ENCODE measurements at regions not wholly inside any gene's neighbourhood (a gene's known extent, or its start where the extent isn't known, plus 50 kb on each side); places are given as distances from the start of the nearest gene placed in this dataset.

GRCh38 chr10:2208106-2208505 lies 470.8 kb upstream of the ADARB2 start:
- no peaks in the 10 kb centered on the region for H3K36me3 Mint-ChIP-seq (ENCODE audit: low read depth)
- no peaks in the 10 kb centered on the region for H3K4me1 Mint-ChIP-seq
- H3K27ac Mint-ChIP-seq = no peak overlapping the region
- TF ChIP-seq CTCF (IDR thresholded peaks at IDR 0.05; ENCODE audit: unreplicated experiment in 3 of 3) = no peak
- peaks cover 24% of the 10 kb centered on the region for H3K27me3 Mint-ChIP-seq (ENCODE audit: low read depth)
- no peaks in the 10 kb centered on the region for H3K9me3 Mint-ChIP-seq
- H3K4me3 Mint-ChIP-seq = no peak overlapping the region

GRCh38 chr10:2207246-2207922 lies 470.1 kb upstream of the ADARB2 start:
- Mint-ChIP-seq H3K4me1 (no peaks in the 10 kb centered on the region), H3K27me3 (ENCODE audit: low read depth) (peaks cover 21% of the 10 kb centered on the region), H3K9me3 (no peaks in the 10 kb centered on the region), H3K4me3 (no peak overlapping the region), H3K27ac (no peak overlapping the region), H3K36me3 (ENCODE audit: low read depth) (no peaks in the 10 kb centered on the region)
- TF ChIP-seq CTCF (IDR thresholded peaks at IDR 0.05; ENCODE audit: unreplicated experiment in 3 of 3) = no peak

GRCh38 chr10:2205406-2205805 lies 468.1 kb upstream of the ADARB2 start:
- no peak overlapping the region for H3K27ac Mint-ChIP-seq
- no peaks in the 10 kb centered on the region for H3K9me3 Mint-ChIP-seq
- no peak for TF ChIP-seq CTCF (IDR thresholded peaks at IDR 0.05; ENCODE audit: unreplicated experiment in 3 of 3)
- no peaks in the 10 kb centered on the region for H3K36me3 Mint-ChIP-seq (ENCODE audit: low read depth)
- H3K4me3 Mint-ChIP-seq = no peak overlapping the region
- H3K4me1 Mint-ChIP-seq = no peaks in the 10 kb centered on the region
- H3K27me3 Mint-ChIP-seq (ENCODE audit: low read depth) = peaks cover 10% of the 10 kb centered on the region

GRCh38 chr10:2202401-2202800 lies 465.1 kb upstream of the ADARB2 start:
- Mint-ChIP-seq H3K4me3 (no peak overlapping the region), H3K36me3 (ENCODE audit: low read depth) (no peaks in the 10 kb centered on the region), H3K27me3 (ENCODE audit: low read depth) (peaks cover 4% of the 10 kb centered on the region), H3K27ac (peak overlapping the region in 1 of 3 experiments; percentile 22), H3K9me3 (peaks cover 3% of the 10 kb centered on the region), H3K4me1 (no peaks in the 10 kb centered on the region)
- no peak for TF ChIP-seq CTCF (IDR thresholded peaks at IDR 0.05; ENCODE audit: unreplicated experiment in 3 of 3)

GRCh38 chr10:2201534-2202099 lies 464.3 kb upstream of the ADARB2 start:
- H3K4me3 Mint-ChIP-seq = no peak overlapping the region
- H3K36me3 Mint-ChIP-seq (ENCODE audit: low read depth) = no peaks in the 10 kb centered on the region
- H3K9me3 Mint-ChIP-seq = peaks cover 8% of the 10 kb centered on the region
- no peak for TF ChIP-seq CTCF (IDR thresholded peaks at IDR 0.05; ENCODE audit: unreplicated experiment in 3 of 3)
- H3K27ac Mint-ChIP-seq = peak overlapping the region in 1 of 3 experiments; percentile 72
- H3K4me1 Mint-ChIP-seq = no peaks in the 10 kb centered on the region
- peaks cover 4% of the 10 kb centered on the region for H3K27me3 Mint-ChIP-seq (ENCODE audit: low read depth)

GRCh38 chr10:2197663-2198062 lies 460.3 kb upstream of the ADARB2 start:
- Mint-ChIP-seq H3K36me3 (ENCODE audit: low read depth) (no peaks in the 10 kb centered on the region), H3K4me3 (no peak overlapping the region), H3K4me1 (no peaks in the 10 kb centered on the region), H3K27me3 (ENCODE audit: low read depth) (peaks cover 4% of the 10 kb centered on the region), H3K9me3 (peaks cover 11% of the 10 kb centered on the region), H3K27ac (no peak overlapping the region)
- TF ChIP-seq CTCF (IDR thresholded peaks at IDR 0.05; ENCODE audit: unreplicated experiment in 3 of 3) = no peak

Measured in nephron (organoid).